GM12873 (cell line): ENCODE measurements at regions not wholly inside any gene's neighbourhood (a gene's known extent, or its start where the extent isn't known, plus 50 kb on each side); places are given as distances from the start of the nearest gene placed in this dataset.

Source experiments
- CTCF ChIP-seq: IDR thresholded peaks from 2 replicates; pipeline ENCODE4 v1.5.1; 2012; ENCODE audit warnings: low read depth, mild to moderate bottlenecking, moderate library complexity, low read length, control low read depth; ENCODE audit not compliant: insufficient read depth; ENCODE audit errors: missing control alignments

- no peak for TF ChIP-seq CTCF
Observed at GRCh38 chrX:13398839-13399238, 79.0 kb upstream of the ATXN3L start.

- no peak for TF ChIP-seq CTCF
Observed at GRCh38 chrX:13397878-13398818, 78.3 kb upstream of the ATXN3L start.

- TF ChIP-seq CTCF = no peak
Observed at GRCh38 chrX:13396924-13397323, 77.1 kb upstream of the ATXN3L start.

- TF ChIP-seq CTCF = no peak
Observed at GRCh38 chrX:13389501-13389900, 69.6 kb upstream of the ATXN3L start.

- no peak for TF ChIP-seq CTCF
Observed at GRCh38 chrX:13387666-13388494, 68.0 kb upstream of the ATXN3L start.

GRCh38 chrX:13386636-13387035, 66.8 kb upstream of the ATXN3L start:
- no peak for TF ChIP-seq CTCF

GRCh38 chrX:13386092-13386491, 66.2 kb upstream of the ATXN3L start:
- no peak for TF ChIP-seq CTCF
